Gastroesophageal sphincter (tissue), 4 donors: ENCODE measurements at regions not wholly inside any gene's neighbourhood (a gene's known extent, or its start where the extent isn't known, plus 50 kb on each side); places are given as distances from the start of the nearest gene placed in this dataset.

Source experiments
- ATAC-seq: fragments of 150-250 bp; one replicate; pipeline ENCODE4 v1.9.1; 2016; ENCODE audit warnings: mild to moderate bottlenecking, moderate library complexity
- H3K27ac ChIP-seq, 4 donors: fragments of 200-600 bp; sonication (generic) in 3 of 4; 1 replicate in 3 of 4; 2 replicates in 1 of 4; pipeline ENCODE4 v1.5.1; 2016 to 2019
- H3K27me3 ChIP-seq: fragments of 200-600 bp; sonication (generic); one replicate; pipeline ENCODE4 v1.5.1; 2019
- H3K36me3 ChIP-seq, 2 donors: fragments of 200-600 bp; sonication (generic); one replicate each; pipeline ENCODE4 v1.5.1; 2019; ENCODE audit warnings: control low read depth in 1 of 2
- H3K4me1 ChIP-seq, 3 donors: fragments of 200-600 bp; sonication (generic); 1 replicate in 2 of 3; 2 replicates in 1 of 3; pipeline ENCODE4 v1.5.1; 2016 to 2019; ENCODE audit warnings: control low read depth in 2 of 3
- H3K4me3 ChIP-seq, 2 donors: fragments of 200-600 bp; sonication (generic); one replicate each; pipeline ENCODE4 v1.5.1; 2019; ENCODE audit warnings: mild to moderate bottlenecking in 1 of 2, moderate library complexity in 1 of 2
- H3K9me3 ChIP-seq, 3 donors: fragments of 200-600 bp; sonication (generic); one replicate each; pipeline ENCODE4 v1.5.1; 2017 to 2019; ENCODE audit warnings: control low read depth in 2 of 3
- EP300 ChIP-seq: sonication (generic); formaldehyde crosslinking; IDR thresholded peaks from one replicate; pipeline ENCODE4 v1.6.1; 2017; ENCODE audit warnings: antibody characterized with exemption, mild to moderate bottlenecking
- POLR2A ChIP-seq, 2 donors: fragments of 450-650 bp; IDR thresholded peaks; one replicate each; pipeline ENCODE4 v1.6.1; 2017; ENCODE audit warnings: antibody characterized with exemption in 2 of 2, mild to moderate bottlenecking in 2 of 2, moderate library complexity in 1 of 2
- POLR2AphosphoS5 ChIP-seq: sonication (generic); formaldehyde crosslinking; IDR thresholded peaks from one replicate; pipeline ENCODE4 v1.6.1; 2017; ENCODE audit warnings: antibody characterized with exemption
- WGBS, 2 donors: methylation state at CpG; one replicate each; pipeline ENCODE4 v1.1.5; 2018; ENCODE audit warnings: low coverage in 1 of 2; 5-methylcytosine and 5-hydroxymethylcytosine counted together
- TF ChIP-seq, protein P1 (sequence below), 4 experiments: fragments of 200-600 bp in 2 of 4; fragments of 450-650 bp in 2 of 4; sonication (generic) in 1 of 4; IDR thresholded peaks; one replicate each; pipeline ENCODE4 v1.5.1; 2017 to 2019; ENCODE audit warnings: antibody characterized with exemption in 4 of 4, mild to moderate bottlenecking in 2 of 4, moderate library complexity in 2 of 4

- Histone ChIP-seq H3K4me3 (no peak overlapping the region), H3K36me3 (no peaks in the 10 kb centered on the region)
- TF ChIP-seq POLR2AphosphoS5: no peak
- TF ChIP-seq EP300: no peak
- no peak for TF ChIP-seq POLR2A (IDR thresholded peaks at IDR 0.05)
- TF ChIP-seq, protein P1, sequence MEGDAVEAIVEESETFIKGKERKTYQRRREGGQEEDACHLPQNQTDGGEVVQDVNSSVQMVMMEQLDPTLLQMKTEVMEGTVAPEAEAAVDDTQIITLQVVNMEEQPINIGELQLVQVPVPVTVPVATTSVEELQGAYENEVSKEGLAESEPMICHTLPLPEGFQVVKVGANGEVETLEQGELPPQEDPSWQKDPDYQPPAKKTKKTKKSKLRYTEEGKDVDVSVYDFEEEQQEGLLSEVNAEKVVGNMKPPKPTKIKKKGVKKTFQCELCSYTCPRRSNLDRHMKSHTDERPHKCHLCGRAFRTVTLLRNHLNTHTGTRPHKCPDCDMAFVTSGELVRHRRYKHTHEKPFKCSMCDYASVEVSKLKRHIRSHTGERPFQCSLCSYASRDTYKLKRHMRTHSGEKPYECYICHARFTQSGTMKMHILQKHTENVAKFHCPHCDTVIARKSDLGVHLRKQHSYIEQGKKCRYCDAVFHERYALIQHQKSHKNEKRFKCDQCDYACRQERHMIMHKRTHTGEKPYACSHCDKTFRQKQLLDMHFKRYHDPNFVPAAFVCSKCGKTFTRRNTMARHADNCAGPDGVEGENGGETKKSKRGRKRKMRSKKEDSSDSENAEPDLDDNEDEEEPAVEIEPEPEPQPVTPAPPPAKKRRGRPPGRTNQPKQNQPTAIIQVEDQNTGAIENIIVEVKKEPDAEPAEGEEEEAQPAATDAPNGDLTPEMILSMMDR (IDR thresholded peaks at IDR 0.05): no peak
Measured at GRCh38 chr7:108845951-108846350, 276.3 kb downstream of the DNAJB9 start.

DNA sequence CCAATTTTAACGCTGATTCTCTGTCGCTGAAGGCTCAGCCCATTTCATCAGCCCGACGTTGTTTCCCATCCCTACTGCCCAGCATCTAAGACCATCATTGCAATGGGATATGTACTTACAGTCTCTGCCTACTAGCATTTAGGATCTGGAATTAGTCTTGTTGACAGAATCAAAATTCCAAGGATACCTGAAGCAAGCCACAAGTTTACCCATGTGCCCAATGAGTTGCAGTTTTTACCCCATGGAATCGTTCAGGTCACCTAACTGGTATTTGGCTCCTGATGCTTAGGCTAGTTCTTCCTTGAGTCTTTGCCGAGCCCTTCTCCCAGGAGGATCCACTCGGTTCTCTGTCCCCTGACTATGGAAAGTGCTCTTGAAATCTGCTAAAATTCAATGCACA is 276.8 kb downstream of the DNAJB9 start:
- no peak for ATAC-seq
- TF ChIP-seq, protein P1 (IDR thresholded peaks at IDR 0.05): no peak
- TF ChIP-seq POLR2A (IDR thresholded peaks at IDR 0.05) (no peak), EP300 (no peak), POLR2AphosphoS5 (no peak)
- Histone ChIP-seq H3K4me3 (no peak overlapping the region), H3K27ac (no peak overlapping the region), H3K9me3 (no peaks in the 10 kb centered on the region), H3K36me3 (no peaks in the 10 kb centered on the region), H3K27me3 (no peaks in the 10 kb centered on the region), H3K4me1 (no peaks in the 10 kb centered on the region)
- WGBS, 2 donors: 92 to 96% methylated on average over 4 to 7 of the region's 7 CpGs

More at GRCh38 chr7:108845951-108846350, 276.3 kb downstream of the DNAJB9 start:
- Histone ChIP-seq H3K27ac (no peak overlapping the region), H3K9me3 (no peaks in the 10 kb centered on the region), H3K4me1 (no peaks in the 10 kb centered on the region), H3K27me3 (no peaks in the 10 kb centered on the region)
- ATAC-seq: no peak

DNA sequence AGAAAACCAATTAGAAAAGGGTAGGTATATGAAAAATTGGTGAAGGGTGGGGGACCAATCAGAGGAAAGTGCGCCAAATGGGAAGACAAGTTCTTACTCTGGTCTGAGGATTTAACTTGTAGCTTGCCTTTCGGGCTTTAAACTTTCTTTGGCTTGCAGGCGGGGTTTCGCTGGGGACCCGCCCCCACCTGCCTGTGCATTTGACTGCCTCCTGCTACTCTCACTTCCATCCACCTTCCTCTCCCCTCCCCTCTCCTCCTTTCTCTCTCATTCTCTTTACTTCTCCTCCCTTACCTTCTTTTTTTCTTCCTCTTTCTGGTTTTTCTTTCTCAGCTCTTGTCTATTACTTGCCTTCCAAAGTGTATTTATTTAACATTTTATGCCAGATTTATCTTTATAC is 278.8 kb downstream of the DNAJB9 start:
- Histone ChIP-seq H3K27ac (no peak overlapping the region), H3K4me1 (no peaks in the 10 kb centered on the region), H3K4me3 (no peak overlapping the region), H3K9me3 (no peaks in the 10 kb centered on the region), H3K36me3 (no peaks in the 10 kb centered on the region), H3K27me3 (no peaks in the 10 kb centered on the region)
- no peak for ATAC-seq
- TF ChIP-seq POLR2AphosphoS5: no peak
- TF ChIP-seq, protein P1 (IDR thresholded peaks at IDR 0.05): no peak
- TF ChIP-seq POLR2A (IDR thresholded peaks at IDR 0.05): no peak
- no peak for TF ChIP-seq EP300
- 97 to 100% methylated on average over 3 to 4 of the region's 5 CpGs for WGBS, 2 donors

DNA sequence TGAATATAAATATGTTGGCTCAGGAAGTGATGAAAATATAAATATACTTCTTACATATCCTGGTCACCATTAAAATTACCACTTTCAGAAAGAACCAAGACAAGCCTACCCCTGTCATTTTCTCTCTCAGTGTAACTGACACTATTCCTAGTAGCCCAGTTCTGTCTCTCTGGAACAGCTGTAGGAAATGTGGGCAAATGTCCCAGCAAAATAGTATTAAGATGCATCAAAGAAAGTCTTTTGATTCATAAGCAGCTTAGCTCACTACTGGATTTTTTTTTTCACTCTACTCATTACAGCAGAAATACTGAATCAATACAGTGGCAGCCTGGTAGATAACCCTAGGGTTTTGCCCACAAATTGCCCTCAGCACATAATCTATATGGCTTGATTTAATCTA is 290.9 kb downstream of the DNAJB9 start:
- Histone ChIP-seq H3K4me1 (no peaks in the 10 kb centered on the region), H3K27me3 (no peaks in the 10 kb centered on the region), H3K27ac (no peak overlapping the region), H3K4me3 (no peak overlapping the region), H3K9me3 (peaks cover 0 to 7% (median 0%) of the 10 kb centered on the region in 3 donors), H3K36me3 (no peaks in the 10 kb centered on the region)
- no peak for ATAC-seq
- no peak for TF ChIP-seq POLR2AphosphoS5
- TF ChIP-seq POLR2A (IDR thresholded peaks at IDR 0.05): no peak
- TF ChIP-seq, protein P1 (IDR thresholded peaks at IDR 0.05): no peak
- no peak for TF ChIP-seq EP300

DNA sequence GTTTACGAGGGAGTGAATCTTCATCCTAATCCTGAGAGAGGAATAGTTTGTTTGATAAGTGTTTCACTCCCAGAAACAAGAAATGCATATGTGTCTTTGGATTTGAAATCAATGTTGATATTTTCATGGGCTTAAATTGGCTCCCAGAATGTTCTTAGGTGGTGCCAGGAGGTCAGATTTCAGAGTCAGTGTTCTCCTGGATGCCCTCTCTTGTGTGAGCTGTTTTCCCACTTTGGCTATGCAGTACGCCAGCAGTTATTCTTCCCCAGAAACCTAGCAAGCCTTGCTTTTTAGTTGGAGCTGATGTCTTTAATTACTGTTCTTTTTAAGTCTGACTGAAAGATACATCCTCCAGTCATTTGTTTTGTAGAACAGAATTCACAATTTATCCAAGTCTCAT is 291.4 kb downstream of the DNAJB9 start:
- 78% methylated on average over 1 of the region's 2 CpGs; no CpG with 5 or more reads in 1 of the 2 donors for WGBS, 2 donors
- H3K4me3 ChIP-seq: no peak overlapping the region
- H3K27ac ChIP-seq: no peak overlapping the region
- TF ChIP-seq POLR2A (IDR thresholded peaks at IDR 0.05) (no peak), EP300 (no peak), POLR2AphosphoS5 (no peak)
- TF ChIP-seq, protein P1 (IDR thresholded peaks at IDR 0.05): no peak
- no peak for ATAC-seq
- no peaks in the 10 kb centered on the region for H3K36me3 ChIP-seq
- no peaks in the 10 kb centered on the region for H3K27me3 ChIP-seq
- H3K4me1 ChIP-seq: no peaks in the 10 kb centered on the region
- H3K9me3 ChIP-seq: peaks cover 0 to 7% (median 0%) of the 10 kb centered on the region in 3 donors
